ENCODE measurements at regions not wholly inside any gene's neighbourhood (a gene's known extent, or its start where the extent isn't known, plus 50 kb on each side); places are given as distances from the start of the nearest gene placed in this dataset.

DNA sequence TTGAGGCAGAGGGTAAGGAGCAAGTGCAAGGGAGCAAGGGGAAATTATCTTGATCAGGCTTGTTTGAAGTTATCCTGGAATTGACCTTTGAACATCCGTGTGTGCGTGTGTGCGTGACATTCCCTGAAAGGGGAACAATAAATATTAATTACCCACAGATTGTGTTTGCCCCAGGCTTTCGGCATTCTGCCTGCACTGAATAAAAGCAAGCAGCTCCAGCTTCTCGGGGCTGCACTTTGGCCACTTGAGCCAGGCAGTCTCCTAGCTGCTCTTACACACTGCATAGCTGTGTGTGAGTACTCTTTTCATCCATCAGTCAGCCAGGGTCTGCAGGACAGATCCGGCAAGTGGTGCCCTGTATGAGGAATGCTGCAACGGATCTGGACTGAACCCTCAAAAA, 107.7 kb upstream of the BTN3A2 start:
- H3K4me3 ChIP-seq (ENCODE audit: low read depth, low read length) = no peak overlapping the region

DNA sequence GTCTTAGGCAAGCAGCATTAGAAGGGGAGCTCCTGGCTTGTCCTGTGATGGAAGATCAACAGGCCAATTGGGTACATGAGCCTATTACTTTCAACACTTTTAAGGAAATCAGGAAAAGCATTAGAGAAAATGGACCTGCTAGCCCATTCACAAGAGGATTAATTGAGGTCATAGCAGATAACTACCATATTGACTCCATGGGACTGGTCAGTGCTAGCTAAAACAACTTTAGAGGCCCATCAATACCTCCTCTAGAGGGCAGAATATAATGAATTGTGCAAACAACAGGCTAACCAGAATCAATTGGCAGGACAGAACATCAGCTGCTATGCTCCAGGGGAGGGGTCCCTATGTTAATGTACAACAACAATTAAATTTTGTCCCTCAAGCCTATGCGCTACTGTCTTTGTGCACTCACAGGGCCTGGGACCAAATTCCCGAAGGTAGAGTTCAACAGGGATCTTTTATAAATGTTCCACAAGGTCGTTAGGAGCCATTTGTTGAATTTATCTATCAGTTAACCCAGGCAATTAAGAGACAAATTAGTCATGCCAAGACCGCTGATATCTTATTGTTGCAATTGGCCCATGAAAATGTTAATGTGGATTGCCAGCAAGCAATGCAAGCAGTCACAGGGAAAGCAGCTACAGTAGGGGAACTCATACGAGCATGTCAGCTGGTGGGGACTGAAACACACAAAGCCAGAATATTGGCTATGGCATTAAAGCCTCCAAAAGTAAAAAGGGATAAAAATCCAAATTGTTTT, 106.6 kb upstream of the BTN3A2 start:
- TF ChIP-seq CTCF (IDR thresholded peaks at IDR 0.05; ENCODE audit: insufficient read depth, low read depth, low read length, missing control alignments) = peak; percentile 13
- peak; percentile 21 for DNase-seq (ENCODE audit: low read depth)
- H3K4me3 ChIP-seq (ENCODE audit: low read depth, low read length) = no peak overlapping the region

More for the DNA sequence above, 107.7 kb upstream of the BTN3A2 start:
- DNase-seq (ENCODE audit: low read depth) = no peak
- no peak for TF ChIP-seq CTCF (IDR thresholded peaks at IDR 0.05; ENCODE audit: insufficient read depth, low read depth, low read length, missing control alignments)

- no peak overlapping the region for H3K4me3 ChIP-seq (ENCODE audit: low read depth, low read length)
- TF ChIP-seq CTCF (IDR thresholded peaks at IDR 0.05; ENCODE audit: insufficient read depth, low read depth, low read length, missing control alignments) = no peak
- DNase-seq (ENCODE audit: low read depth) = no peak
Measured at GRCh38 chr6:26260110-26260637, 104.8 kb upstream of the BTN3A2 start.

DNA sequence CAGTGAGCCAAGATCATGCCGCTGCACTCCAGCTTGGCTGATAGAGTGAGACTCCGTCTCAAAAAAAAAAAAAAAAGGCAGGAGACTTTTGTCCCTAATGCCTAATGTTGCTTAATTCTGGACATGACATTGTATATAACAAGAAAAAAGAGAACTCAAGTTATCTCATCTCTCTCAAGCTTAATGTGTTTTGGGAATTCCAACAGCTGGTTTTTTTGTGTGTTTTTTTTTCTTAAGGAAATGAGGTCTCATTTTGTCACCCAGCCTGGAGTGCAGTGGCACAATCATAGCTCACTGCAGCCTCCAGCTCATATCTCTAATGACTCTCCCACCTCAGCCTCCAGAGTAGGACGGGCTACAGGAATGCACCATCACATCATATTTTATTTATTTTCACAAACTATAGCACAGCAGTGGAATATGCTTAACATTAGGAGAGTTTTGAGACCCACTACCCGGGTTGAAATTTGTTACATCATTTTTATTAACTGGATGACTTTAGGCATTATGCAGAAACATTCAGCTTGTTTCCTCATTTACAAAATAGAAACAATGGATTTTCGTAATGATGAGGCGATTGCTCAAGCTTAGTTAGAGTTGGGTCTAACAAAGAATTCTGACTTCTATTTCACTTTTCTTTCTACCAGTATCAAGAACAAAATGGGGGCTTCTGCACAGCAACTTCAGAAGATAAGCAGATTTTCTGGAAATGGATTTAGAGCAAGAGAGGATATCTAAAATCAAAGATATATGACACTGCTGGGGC, 104.1 kb upstream of the BTN3A2 start:
- H3K4me3 ChIP-seq (ENCODE audit: low read depth, low read length) = no peak overlapping the region
- no peak for TF ChIP-seq CTCF (IDR thresholded peaks at IDR 0.05; ENCODE audit: insufficient read depth, low read depth, low read length, missing control alignments)
- DNase-seq (ENCODE audit: low read depth) = no peak

GRCh38 chr6:26264547-26264946, 100.5 kb upstream of the BTN3A2 start:
- no peak for DNase-seq (ENCODE audit: low read depth)
- no peak for TF ChIP-seq CTCF (IDR thresholded peaks at IDR 0.05; ENCODE audit: insufficient read depth, low read depth, low read length, missing control alignments)
- H3K4me3 ChIP-seq (ENCODE audit: low read depth, low read length) = no peak overlapping the region

GRCh38 chr6:26267083-26267589, 97.9 kb upstream of the BTN3A2 start:
- no peak for TF ChIP-seq CTCF (IDR thresholded peaks at IDR 0.05; ENCODE audit: insufficient read depth, low read depth, low read length, missing control alignments)
- no peak overlapping the region for H3K4me3 ChIP-seq (ENCODE audit: low read depth, low read length)
- DNase-seq (ENCODE audit: low read depth) = no peak

All from GM12865 (cell line).